ENCODE measurements at regions not wholly inside any gene's neighbourhood (a gene's known extent, or its start where the extent isn't known, plus 50 kb on each side); places are given as distances from the start of the nearest gene placed in this dataset.

DNA sequence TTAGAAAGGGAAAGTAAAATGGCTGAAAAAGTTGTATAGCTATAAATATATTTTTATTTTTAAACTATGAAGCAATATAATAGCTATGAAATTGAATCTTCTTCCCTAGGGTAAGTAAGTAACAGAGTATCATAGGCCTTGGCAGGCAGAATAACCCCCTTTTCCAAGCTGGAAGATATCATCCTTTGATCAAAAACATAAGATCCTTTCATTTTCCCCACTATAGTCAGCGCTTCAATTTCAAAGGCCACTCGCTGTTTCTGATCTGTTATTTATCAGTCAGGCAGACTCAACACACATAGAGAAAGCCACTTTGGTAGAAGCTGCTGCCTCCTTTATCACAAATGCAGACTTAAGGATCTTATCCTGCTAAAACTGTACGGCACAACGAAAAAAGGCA, 74.0 kb upstream of the UBE2E2 start:
- TF ChIP-seq SIN3A (IDR thresholded peaks at IDR 0.05; ENCODE audit: borderline replicate concordance, insufficient read depth, low read length) (no peak), POLR2AphosphoS5 (IDR thresholded peaks at IDR 0.05; ENCODE audit: low read depth, low read length) (no peak)
- TF ChIP-seq, protein P1, sequence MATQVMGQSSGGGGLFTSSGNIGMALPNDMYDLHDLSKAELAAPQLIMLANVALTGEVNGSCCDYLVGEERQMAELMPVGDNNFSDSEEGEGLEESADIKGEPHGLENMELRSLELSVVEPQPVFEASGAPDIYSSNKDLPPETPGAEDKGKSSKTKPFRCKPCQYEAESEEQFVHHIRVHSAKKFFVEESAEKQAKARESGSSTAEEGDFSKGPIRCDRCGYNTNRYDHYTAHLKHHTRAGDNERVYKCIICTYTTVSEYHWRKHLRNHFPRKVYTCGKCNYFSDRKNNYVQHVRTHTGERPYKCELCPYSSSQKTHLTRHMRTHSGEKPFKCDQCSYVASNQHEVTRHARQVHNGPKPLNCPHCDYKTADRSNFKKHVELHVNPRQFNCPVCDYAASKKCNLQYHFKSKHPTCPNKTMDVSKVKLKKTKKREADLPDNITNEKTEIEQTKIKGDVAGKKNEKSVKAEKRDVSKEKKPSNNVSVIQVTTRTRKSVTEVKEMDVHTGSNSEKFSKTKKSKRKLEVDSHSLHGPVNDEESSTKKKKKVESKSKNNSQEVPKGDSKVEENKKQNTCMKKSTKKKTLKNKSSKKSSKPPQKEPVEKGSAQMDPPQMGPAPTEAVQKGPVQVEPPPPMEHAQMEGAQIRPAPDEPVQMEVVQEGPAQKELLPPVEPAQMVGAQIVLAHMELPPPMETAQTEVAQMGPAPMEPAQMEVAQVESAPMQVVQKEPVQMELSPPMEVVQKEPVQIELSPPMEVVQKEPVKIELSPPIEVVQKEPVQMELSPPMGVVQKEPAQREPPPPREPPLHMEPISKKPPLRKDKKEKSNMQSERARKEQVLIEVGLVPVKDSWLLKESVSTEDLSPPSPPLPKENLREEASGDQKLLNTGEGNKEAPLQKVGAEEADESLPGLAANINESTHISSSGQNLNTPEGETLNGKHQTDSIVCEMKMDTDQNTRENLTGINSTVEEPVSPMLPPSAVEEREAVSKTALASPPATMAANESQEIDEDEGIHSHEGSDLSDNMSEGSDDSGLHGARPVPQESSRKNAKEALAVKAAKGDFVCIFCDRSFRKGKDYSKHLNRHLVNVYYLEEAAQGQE (IDR thresholded peaks at IDR 0.05; ENCODE audit: insufficient read depth in 1 of 2, low read depth in 2 of 2, low read length in 2 of 2): no peak
